SH-SY5Y (cell line): ENCODE measurements at regions not wholly inside any gene's neighbourhood (a gene's known extent, or its start where the extent isn't known, plus 50 kb on each side); places are given as distances from the start of the nearest gene placed in this dataset.

ENCODE experiments used
- GATA2 ChIP-seq: IDR thresholded peaks from 2 replicates; pipeline ENCODE4 v1.6.1; 2011; ENCODE audit warnings: mild to moderate bottlenecking, low read depth, low read length
- GATA3 ChIP-seq: IDR thresholded peaks from 2 replicates; pipeline ENCODE4 v1.6.1; 2011; ENCODE audit warnings: low read depth, mild to moderate bottlenecking, low read length, moderate library complexity

DNA sequence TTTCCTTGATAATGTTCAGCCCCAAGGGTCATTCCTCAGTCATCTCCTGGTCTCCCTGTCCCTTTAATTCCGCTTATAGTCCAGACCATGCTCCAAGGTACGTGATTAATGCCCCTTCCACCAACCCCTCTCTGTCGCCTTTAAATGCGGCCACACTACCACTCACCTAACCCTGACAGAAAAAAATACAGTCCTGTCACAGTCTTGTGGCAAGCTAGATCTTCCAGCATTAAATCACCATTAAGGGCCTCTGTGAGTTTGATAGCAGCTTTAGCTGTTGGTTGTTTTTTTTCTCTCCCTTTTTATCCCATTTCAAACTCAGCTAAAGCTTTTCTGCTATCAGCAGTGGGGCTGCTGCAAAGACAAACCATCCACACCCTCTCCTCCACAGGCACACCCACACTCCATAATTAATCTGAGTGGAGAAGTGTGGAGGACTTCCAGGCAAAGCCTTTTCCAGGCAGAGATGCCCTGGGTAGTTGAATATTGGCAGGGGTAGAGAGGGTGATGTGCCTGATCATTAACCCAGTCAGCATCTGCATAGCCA is 522.7 kb upstream of the CLINT1 start:
- TF ChIP-seq GATA2 (no peak), GATA3 (no peak)
